Activated CD8-positive, alpha-beta T cell treated with anti-CD3 and anti-CD28 coated beads for 36 hours (primary cell): ENCODE measurements at regions not wholly inside any gene's neighbourhood (a gene's known extent, or its start where the extent isn't known, plus 50 kb on each side); places are given as distances from the start of the nearest gene placed in this dataset.

Experiments
- ATAC-seq: fragments of 200-7000 bp; cut with Tn5 transposase; one replicate; pipeline ENCODE4 v1.10.0; 2021; ENCODE audit warnings: mild to moderate bottlenecking, moderate library complexity
- CTCF ChIA-PET: fragments of 350-600 bp; sonication (Branson Sonifier 250); formaldehyde crosslinking; loops from one replicate; lab custom pipeline; 2021; ENCODE audit warnings: antibody characterized with exemption; lab: Charles Lee
- POLR2A ChIA-PET: fragments of 350-600 bp; sonication (Branson Sonifier 250); formaldehyde crosslinking; loops from one replicate; lab custom pipeline; 2021; ENCODE audit warnings: antibody characterized with exemption; lab: Charles Lee
- DNase-seq: peaks from one replicate; pipeline ENCODE4 v3.0.0-alpha.2; 2020
- H3K27ac Mint-ChIP-seq: one replicate; pipeline ENCODE4 v1.8.0; 2021; ENCODE audit warnings: mild to moderate bottlenecking, mixed read lengths
- H3K27me3 Mint-ChIP-seq: one replicate; pipeline ENCODE4 v1.8.0; 2021; ENCODE audit warnings: mixed read lengths
- H3K36me3 Mint-ChIP-seq: one replicate; pipeline ENCODE4 v1.8.0; 2021; ENCODE audit warnings: low read depth, mixed read lengths
- H3K4me1 Mint-ChIP-seq: one replicate; pipeline ENCODE4 v1.8.0; 2021; ENCODE audit warnings: low read depth, mixed read lengths
- H3K4me3 Mint-ChIP-seq: one replicate; pipeline ENCODE4 v1.8.0; 2021; ENCODE audit warnings: mild to moderate bottlenecking, moderate library complexity, mixed read lengths
- H3K9me3 Mint-ChIP-seq: one replicate; pipeline ENCODE4 v1.8.0; 2021; ENCODE audit warnings: mixed read lengths
- intact Hi-C: fragments of 100-400 bp; cut with micrococcal nuclease; formaldehyde crosslinking; loops from one replicate; pipeline ENCODE4 v1.10.0; 2022
- TF ChIP-seq, protein P1 (sequence below): fragments of 200-600 bp; IDR thresholded peaks from one replicate; pipeline ENCODE4 v1.8.0; 2022; ENCODE audit warnings: antibody characterized with exemption, mild to moderate bottlenecking

DNA sequence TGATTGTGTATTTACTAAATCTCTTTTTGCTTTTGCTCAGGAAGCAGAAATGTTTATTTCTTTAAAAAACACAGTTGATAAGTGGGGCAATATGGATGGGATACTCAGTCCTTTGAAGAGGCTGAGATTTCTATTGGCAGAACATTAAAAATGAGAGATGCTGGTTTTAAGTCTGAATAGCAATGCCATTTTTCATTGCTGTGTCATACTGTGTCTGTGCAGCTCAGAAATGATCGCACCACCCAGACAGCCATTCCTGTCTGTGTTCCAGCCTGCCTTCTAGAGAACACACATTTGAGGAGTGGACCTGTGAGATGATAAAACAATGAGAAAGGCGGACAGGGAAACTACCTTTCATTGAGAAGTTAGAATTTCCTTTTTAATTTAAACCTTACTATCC lies 231.2 kb upstream of the USP24 start:
- no peaks in the 10 kb centered on the region for H3K9me3 Mint-ChIP-seq
- no peaks in the 10 kb centered on the region for H3K36me3 Mint-ChIP-seq
- H3K27me3 Mint-ChIP-seq, result peaks cover 8% of the 10 kb centered on the region
- ChIA-PET CTCF (interaction anchor here (1.9 kb wide), 1 partner anchor 71 kb away, joined by 6 read pairs; no protein-coding TSS in a partner anchor), POLR2A (no interaction called here)
- ATAC-seq (no peak), DNase-seq (no peak)
- no peak overlapping the region for H3K4me3 Mint-ChIP-seq
- peaks cover 2% of the 10 kb centered on the region for H3K4me1 Mint-ChIP-seq
- intact Hi-C loops, result no loop called here
- TF ChIP-seq, protein P1, sequence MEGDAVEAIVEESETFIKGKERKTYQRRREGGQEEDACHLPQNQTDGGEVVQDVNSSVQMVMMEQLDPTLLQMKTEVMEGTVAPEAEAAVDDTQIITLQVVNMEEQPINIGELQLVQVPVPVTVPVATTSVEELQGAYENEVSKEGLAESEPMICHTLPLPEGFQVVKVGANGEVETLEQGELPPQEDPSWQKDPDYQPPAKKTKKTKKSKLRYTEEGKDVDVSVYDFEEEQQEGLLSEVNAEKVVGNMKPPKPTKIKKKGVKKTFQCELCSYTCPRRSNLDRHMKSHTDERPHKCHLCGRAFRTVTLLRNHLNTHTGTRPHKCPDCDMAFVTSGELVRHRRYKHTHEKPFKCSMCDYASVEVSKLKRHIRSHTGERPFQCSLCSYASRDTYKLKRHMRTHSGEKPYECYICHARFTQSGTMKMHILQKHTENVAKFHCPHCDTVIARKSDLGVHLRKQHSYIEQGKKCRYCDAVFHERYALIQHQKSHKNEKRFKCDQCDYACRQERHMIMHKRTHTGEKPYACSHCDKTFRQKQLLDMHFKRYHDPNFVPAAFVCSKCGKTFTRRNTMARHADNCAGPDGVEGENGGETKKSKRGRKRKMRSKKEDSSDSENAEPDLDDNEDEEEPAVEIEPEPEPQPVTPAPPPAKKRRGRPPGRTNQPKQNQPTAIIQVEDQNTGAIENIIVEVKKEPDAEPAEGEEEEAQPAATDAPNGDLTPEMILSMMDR, result no peak
- H3K27ac Mint-ChIP-seq, result no peak overlapping the region

DNA sequence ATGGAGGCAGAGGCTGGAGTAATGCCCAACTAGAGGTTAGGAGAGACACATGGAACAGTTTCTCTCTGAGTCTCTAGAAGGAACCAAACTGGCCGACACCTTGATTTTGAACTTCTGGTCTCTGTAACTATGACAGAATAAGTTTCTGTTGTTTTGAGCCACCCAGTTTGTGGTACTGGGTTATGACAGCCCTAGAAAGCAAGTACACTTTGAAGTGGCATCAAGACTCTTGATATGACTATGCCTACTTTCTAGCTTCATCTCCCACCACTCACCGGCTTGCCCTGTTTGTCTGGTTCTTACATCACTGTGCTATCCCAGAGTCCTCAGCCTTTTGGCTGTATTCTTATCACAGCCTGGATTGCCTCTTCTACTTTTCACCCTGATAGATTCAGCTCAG lies 230.3 kb upstream of the USP24 start:
- intact Hi-C loops, result no loop called here
- peak; percentile 52 for DNase-seq
- Mint-ChIP-seq H3K27ac (no peak overlapping the region), H3K9me3 (no peaks in the 10 kb centered on the region), H3K4me3 (no peak overlapping the region), H3K27me3 (peaks cover 8% of the 10 kb centered on the region), H3K36me3 (no peaks in the 10 kb centered on the region), H3K4me1 (peaks cover 2% of the 10 kb centered on the region)
- ChIA-PET CTCF (interaction anchor here (1.9 kb wide), 1 partner anchor 70 kb away, joined by 6 read pairs; no protein-coding TSS in a partner anchor), POLR2A (no interaction called here)
- ATAC-seq, result peak; percentile 90
- TF ChIP-seq, protein P1, result no peak

DNA sequence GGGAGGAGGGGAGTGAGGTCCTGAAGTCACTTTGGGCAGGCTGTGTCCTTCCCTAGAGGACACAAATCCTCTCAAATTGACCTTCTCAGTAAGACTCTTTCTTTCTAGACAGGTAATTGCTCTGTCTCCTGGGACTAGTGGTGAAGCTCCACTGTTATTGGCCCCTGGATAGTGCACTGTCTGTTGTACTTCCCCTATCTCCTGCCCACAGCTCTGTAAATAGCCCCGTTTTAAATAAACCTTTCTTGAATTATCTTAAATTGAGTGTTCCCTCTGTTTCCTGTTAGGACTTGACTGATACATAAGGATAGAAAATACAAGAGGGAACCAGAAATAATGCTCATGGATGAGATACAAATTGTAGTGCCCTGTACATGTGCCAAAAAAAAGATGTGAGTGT lies 229.5 kb upstream of the USP24 start:
- Mint-ChIP-seq H3K4me3 (no peak overlapping the region), H3K9me3 (peaks cover 2% of the 10 kb centered on the region), H3K36me3 (no peaks in the 10 kb centered on the region), H3K4me1 (peaks cover 2% of the 10 kb centered on the region), H3K27me3 (peaks cover 6% of the 10 kb centered on the region), H3K27ac (no peak overlapping the region)
- intact Hi-C loops, result no loop called here
- ChIA-PET POLR2A (no interaction called here), CTCF (no interaction called here)
- TF ChIP-seq, protein P1, result no peak
- ATAC-seq, result no peak
- DNase-seq, result no peak

GRCh38 chr1:55443175-55443915 lies 228.2 kb upstream of the USP24 start:
- H3K9me3 Mint-ChIP-seq, result peaks cover 2% of the 10 kb centered on the region
- no peak overlapping the region for H3K4me3 Mint-ChIP-seq
- H3K36me3 Mint-ChIP-seq, result no peaks in the 10 kb centered on the region
- no peak overlapping the region for H3K27ac Mint-ChIP-seq
- TF ChIP-seq, protein P1, result no peak
- ChIA-PET POLR2A (no interaction called here), CTCF (no interaction called here)
- DNase-seq, result no peak
- H3K27me3 Mint-ChIP-seq, result peaks cover 5% of the 10 kb centered on the region
- intact Hi-C loops, result no loop called here
- H3K4me1 Mint-ChIP-seq, result peaks cover 2% of the 10 kb centered on the region
- no peak for ATAC-seq

DNA sequence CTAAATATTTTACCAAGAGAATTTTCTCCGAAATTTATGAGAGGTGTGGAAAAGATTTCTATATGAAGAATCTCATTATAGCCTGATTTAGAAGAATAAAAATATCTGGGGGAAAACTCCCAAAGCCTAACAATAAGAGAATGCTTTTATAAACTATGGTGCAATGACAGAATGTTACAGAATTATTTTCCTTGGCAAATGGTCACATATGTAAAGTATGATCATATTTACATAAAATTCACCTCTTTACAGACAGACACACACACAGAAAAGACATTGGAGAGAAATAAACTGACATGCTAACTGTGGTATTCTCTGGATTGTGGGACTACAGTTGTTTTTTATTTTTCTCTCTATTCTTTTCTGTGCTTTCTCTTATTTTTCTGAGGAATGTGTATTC lies 226.3 kb upstream of the USP24 start:
- Mint-ChIP-seq H3K27me3 (peaks cover 5% of the 10 kb centered on the region), H3K4me1 (peaks cover 2% of the 10 kb centered on the region), H3K9me3 (peaks cover 2% of the 10 kb centered on the region), H3K36me3 (no peaks in the 10 kb centered on the region), H3K27ac (no peak overlapping the region), H3K4me3 (no peak overlapping the region)
- DNase-seq, result no peak
- ChIA-PET CTCF (no interaction called here), POLR2A (no interaction called here)
- TF ChIP-seq, protein P1, result no peak
- intact Hi-C loops, result no loop called here
- ATAC-seq, result no peak
